Urothelium cell line (cell line): ENCODE measurements at regions not wholly inside any gene's neighbourhood (a gene's known extent, or its start where the extent isn't known, plus 50 kb on each side); places are given as distances from the start of the nearest gene placed in this dataset.
A peak's percentile ranks its signal among the peaks of the same experiment; 100 is the strongest.
"Not testable (repeated sequence)": the region's sequence is repeated elsewhere in the genome, so short reads cannot be mapped to it uniquely, and the experiment has no call there.

Experiments used
- DNase-seq: peaks from one replicate; pipeline ENCODE4 v3.0.0; 2011; ENCODE audit warnings: low spot score, mixed read lengths
- FAIRE-seq: peaks from 2 replicates; lab custom pipeline; 2011; peaks lifted over from hg19 to GRCh38; lab: Jason Lieb, UNC

DNA sequence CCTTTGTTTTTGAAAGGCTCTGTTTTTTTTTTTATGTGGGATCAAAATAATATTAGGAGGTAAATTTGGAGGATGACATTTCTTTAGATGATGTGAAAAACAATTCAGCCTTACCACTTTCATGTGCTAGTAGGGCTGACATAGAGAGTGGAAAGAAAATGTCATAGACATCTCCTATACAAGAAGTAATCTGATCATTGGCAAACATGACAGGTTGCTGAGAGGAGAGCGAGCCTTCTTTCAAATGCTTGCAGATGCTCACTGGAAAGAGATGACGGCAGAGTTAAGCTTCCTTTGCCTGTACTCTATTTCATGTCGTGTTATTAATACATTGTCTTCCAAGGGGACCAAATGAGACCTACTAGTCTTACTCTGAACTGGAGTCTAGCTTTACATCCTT, 160.1 kb upstream of the DAP start:
- no peak for DNase-seq
- FAIRE-seq, result no peak

- FAIRE-seq, result no peak
- no peak for DNase-seq
Observed at GRCh38 chr5:10920400-10920799, 159.4 kb upstream of the DAP start.

- no peak for DNase-seq
Observed at GRCh38 chr5:10914741-10915480, 153.9 kb upstream of the DAP start.

DNA sequence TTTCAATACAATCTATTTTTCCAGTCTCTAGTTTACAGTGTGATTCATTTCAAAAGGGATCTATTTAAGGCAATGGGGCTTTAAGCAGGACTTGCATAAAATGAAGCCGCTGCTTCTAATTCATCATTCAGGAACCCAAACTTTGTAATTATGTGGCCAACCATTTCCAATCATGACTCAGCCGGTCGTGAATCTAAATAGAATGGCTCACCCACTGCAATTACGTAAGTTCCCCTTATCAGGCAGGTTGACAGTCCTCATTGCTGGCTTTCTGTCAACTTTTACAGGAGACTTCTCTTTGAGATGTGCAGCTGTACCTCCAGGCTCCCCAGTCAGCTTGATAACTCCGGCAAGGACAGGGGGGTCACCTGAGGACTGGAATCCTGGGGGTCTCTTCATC, 152.8 kb upstream of the DAP start:
- FAIRE-seq, result peak; percentile 44
- DNase-seq, result peak; percentile 79

More at GRCh38 chr5:10914741-10915480, 153.9 kb upstream of the DAP start:
- no peak for FAIRE-seq

DNA sequence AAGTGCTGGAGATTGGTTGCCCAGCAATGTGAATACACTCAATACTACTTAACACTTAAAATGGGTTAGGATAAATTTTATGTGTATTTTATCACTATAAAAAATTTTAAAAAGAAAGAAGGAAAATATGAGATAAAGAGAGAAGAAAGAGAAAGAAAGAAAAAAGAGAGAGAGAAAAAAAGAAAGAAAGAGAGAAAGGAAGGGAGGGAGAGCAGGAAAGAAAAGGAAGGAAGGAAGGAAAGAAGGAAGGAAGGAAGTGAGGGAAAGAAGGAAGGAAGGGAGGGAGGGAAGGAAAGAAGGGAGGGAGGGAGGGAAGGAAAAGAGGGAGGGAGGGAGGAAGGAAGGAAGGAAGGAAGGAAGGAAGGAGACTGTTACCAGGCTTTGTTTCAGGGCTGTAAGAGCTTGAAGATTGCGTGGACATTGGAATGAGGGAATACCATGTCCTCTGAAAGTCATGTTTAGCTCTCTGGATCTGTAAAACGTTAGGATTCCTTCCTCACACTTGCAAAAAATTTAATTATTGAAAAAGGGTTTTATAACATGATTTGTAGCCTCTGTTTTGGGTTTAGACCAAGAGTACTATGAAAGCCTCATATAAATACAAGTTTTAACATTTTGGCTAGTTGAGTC, 152.3 kb upstream of the DAP start:
- no peak for FAIRE-seq

DNA sequence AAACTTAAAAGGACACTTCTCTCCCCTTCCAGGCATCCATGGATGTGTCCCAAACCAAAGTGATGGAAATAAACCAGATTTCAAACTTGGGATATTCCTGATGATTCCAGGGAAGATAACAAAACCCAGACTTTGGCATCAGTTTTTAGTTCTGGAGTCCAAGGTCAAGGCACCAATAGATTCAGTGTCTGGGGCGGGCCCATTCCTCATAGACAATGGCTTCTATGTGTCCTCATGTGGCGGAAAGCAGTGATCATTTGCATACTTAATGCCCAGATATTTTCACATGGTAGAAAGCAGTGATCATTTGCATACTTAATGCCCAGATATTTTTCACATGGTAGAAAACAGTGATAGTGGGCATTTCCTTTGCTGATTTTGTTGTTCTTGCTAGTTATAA, 151.4 kb upstream of the DAP start:
- DNase-seq (no peak), FAIRE-seq (no peak)

More for the DNA sequence above, 152.3 kb upstream of the DAP start:
- no peak for DNase-seq

GRCh38 chr5:10910261-10910660, 149.2 kb upstream of the DAP start:
- FAIRE-seq, result no peak
- DNase-seq, result no peak

DNA sequence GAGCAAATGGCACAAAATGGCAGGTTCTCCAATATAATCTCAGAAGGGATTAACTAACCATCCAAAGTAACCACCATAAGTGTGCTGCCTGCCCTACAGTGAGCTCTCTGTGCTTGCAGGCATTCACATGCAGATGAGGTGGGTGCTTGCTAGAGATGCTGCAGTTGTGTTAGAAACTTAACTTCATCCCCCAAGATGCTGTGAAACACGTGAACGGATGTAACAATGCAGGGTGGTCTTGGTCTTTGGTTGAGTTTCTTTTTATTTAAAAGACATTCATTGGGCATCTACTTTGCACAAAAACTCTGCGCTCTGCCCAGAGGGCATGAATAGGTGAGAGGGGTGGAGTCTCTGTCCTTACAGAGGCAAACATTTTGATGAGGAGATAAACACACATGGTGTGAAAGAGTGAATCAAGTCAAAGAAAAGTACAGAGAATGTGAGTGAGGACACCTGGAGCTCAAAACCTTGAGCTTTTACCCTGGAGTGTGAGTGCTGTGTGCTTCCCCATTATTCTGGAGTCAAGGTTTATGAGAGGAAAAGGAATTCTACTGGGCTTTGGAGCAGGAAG, 143.9 kb upstream of the DAP start:
- DNase-seq, result no peak
- FAIRE-seq, result no peak

DNA sequence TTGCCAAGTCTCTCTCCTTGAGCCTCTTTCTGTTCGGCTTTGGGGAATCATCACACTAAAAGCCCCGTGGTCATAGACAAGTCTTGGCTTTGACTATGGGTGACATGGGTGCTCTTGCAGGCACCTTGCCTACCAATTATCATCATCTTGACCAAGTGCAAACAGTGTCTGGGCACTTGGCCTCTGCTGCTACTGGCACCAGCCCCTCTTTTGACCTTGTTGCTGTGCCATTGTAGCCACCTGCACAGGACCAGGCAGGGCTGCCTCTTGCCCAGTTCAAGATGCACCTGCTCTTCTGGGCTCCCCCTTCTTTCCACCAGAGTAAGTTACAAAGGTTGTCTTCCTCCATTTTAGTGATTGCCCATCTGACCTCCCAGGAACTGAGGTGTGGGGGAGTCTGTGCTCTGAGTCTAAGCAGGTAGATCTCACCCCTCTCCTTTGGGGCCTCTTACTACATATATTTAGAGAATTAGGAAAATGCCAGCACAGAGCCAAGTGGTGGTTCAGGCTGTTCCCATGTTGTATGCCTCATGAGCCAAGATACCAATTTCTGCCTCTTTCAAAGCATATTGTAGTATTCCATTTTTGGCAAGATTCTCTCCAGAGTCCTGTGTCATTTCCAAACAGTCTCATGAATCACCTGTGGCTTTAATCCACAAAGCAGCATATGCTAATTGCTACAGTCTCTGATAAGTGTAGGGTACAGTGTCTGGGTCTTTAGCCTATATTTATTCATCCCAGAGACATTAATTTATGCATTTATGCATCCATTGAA, 142.9 kb upstream of the DAP start:
- DNase-seq, result no peak
- FAIRE-seq, result no peak

DNA sequence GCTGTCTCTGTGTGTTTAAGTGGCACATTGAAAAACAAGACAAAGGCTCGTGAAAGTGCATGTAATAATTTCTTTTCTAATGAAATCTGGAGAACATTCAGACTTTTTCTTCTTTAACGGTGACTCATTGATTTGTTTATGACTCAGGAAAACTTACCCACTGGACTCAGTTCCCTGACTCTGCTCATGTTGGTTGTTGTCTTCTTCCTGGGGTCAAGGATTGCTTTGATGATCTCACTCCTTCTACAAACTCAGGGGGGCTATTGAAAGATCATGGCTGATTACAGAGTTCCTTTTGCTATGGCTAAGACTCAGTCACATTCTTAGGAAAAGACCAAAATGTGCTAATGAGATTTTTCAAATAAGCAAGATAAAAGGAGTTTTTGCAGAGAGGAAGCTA, 141.1 kb upstream of the DAP start:
- DNase-seq (peak; percentile 41), FAIRE-seq (no peak)

GRCh38 chr5:10898514-10898913, 137.5 kb upstream of the DAP start:
- DNase-seq (no peak), FAIRE-seq (no peak)

DNA sequence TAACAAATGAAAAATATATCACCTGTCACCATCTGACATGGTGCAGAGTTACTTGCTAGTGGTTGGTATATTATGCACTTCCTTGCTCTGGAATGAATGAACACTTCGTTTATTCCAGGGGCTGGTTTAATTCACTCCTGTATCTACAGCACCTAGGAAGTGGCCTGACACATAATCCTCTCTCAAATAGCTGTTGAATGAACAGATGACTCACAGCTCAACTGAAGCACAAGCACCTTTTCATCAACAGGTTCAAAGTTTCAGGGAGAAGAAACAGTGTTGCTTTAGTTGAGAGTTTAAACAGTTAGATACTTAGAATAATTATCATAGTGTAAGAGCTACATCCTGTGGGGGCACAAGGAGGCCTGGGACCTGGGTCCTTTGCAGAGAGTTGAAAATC, 135.0 kb upstream of the DAP start:
- DNase-seq, result peak; percentile 54

DNA sequence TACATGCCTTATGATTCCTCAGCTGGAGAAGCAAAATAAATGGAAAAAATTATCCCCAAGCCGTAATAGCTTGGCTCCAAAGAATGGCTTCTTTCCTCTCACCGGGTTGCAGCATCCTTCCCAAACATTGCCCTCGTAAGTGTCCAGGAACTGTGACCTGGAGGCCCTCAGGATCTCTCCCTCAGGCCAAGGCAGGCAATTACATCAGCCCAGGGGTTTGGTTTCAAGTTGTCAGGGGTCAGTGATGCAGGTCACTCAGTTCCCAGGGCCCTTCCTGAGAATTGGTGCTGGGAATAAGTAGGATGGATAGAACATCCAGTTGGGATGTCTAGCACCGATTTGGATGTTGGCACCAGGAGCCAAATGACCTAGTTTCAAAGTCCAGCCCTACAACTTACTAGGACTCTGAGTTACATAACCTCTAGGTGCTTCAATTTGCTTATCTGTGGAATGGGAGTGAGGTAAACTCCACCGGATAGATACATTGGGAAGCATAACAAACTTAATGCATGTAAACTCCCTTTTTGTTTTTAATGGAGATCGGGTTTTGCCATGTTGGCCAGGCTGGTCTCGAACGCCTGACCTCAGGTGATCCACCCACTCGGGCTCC, 133.5 kb upstream of the DAP start:
- DNase-seq (no peak), FAIRE-seq (no peak)

More for the DNA sequence above, 135.0 kb upstream of the DAP start:
- FAIRE-seq, result peak; percentile 30

- FAIRE-seq (no peak), DNase-seq (no peak)
Observed at GRCh38 chr5:10892911-10893215, 131.8 kb upstream of the DAP start.

GRCh38 chr5:10892147-10892910, 131.3 kb upstream of the DAP start:
- FAIRE-seq (no peak), DNase-seq (no peak)

GRCh38 chr5:10891193-10891592, 130.2 kb upstream of the DAP start:
- FAIRE-seq (no peak), DNase-seq (no peak)

GRCh38 chr5:10886497-10886896, 125.5 kb upstream of the DAP start:
- no peak for FAIRE-seq
- no peak for DNase-seq

GRCh38 chr5:10885026-10885425, 124.0 kb upstream of the DAP start:
- DNase-seq (peak; percentile 79), FAIRE-seq (peak; percentile 79)

DNA sequence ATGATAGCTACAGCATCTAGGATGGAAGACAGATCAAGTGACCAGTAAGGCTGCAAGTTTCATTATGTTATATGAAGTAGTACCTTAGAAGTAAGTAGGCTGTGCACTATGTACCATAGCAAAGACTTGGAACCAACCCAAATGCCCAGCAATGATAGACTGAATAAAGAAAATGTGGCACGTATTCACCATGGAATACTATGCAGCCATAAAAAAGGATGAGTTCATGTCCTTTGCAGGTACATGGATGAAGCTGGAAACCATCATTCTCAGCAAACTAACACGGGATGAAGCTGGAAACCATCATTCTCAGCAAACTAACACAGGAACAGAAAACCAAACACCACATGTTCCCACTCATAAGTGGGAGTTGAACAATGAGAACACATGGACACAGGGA, 122.9 kb upstream of the DAP start:
- DNase-seq, FAIRE-seq: not testable (repeated sequence)

- FAIRE-seq (no peak), DNase-seq (no peak)
Observed at GRCh38 chr5:10880934-10881333, 119.9 kb upstream of the DAP start.
